ENCODE measurements at regions not wholly inside any gene's neighbourhood (a gene's known extent, or its start where the extent isn't known, plus 50 kb on each side); places are given as distances from the start of the nearest gene placed in this dataset.

GRCh38 chr16:74034862-74035261 is 261.8 kb upstream of the PSMD7 start:
- ATAC-seq (ENCODE audit: low read depth) (peak; percentile 56; the same call in 1 of the 2 replicates), DNase-seq (peak; percentile 11)
- no peak overlapping the region for H3K4me2 ChIP-seq (ENCODE audit: low read depth, low read length)
- H3K9me3 ChIP-seq (ENCODE audit: control insufficient read depth, insufficient read depth, low read length), result no peaks in the 10 kb centered on the region
- no peak overlapping the region for H4K8ac ChIP-seq (ENCODE audit: low read depth in 2 of 2, low read length in 2 of 2)
- BruUV-seq (replicated peaks), result no TSS peak
- H4K5ac ChIP-seq (ENCODE audit: low read depth, low read length), result no peak overlapping the region
- intact Hi-C loops (cut with micrococcal nuclease) (loop anchor here (10.0 kb wide), 3 partner anchors 1570 to 1910 kb away; no protein-coding TSS in a partner anchor), in situ Hi-C loops (cut with MboI; ENCODE audit: low sequenced_read_pairs) (no loop called here), dilution Hi-C loops (cut with HindIII; ENCODE audit: low sequenced_read_pairs, unreplicated experiment) (no loop called here)
- H4K20me1 ChIP-seq (ENCODE audit: insufficient read depth, low read length), result no peaks in the 10 kb centered on the region
- ChIA-PET CTCF (interaction anchor here (0.6 to 1.2 kb wide), 4 partner anchors 12 to 495 kb away, joined by 3 read pairs; no protein-coding TSS in a partner anchor), POLR2A (ENCODE audit: unreplicated experiment) (no interaction called here)
- no peaks in the 10 kb centered on the region for H3K79me1 ChIP-seq (ENCODE audit: low read depth in 1 of 2, low read length in 2 of 2)
- H2BK120ac ChIP-seq (ENCODE audit: low read depth, low read length), result no peak overlapping the region
- no peak overlapping the region for H2AFZ ChIP-seq (replicated peaks; ENCODE audit: low read length, poor library complexity)
- no peak overlapping the region for H3K23ac ChIP-seq (ENCODE audit: low read depth, low read length)
- H3K56ac ChIP-seq (ENCODE audit: extremely low read depth, insufficient read depth, low read length), result no peak overlapping the region
- H3K4ac ChIP-seq (ENCODE audit: low read depth, low read length), result no peak overlapping the region
- no peak overlapping the region for H3K18ac ChIP-seq (ENCODE audit: low read depth, low read length)
- no peak overlapping the region for H3K9ac ChIP-seq (ENCODE audit: low read depth, low read length)
- H2BK5ac ChIP-seq (ENCODE audit: low read depth, low read length, poor library complexity, severe bottlenecking), result no peak overlapping the region
- no peak overlapping the region for H2AK9ac ChIP-seq (replicated peaks; ENCODE audit: low read depth, low read length, poor library complexity)
- no peak overlapping the region for H4K91ac ChIP-seq (ENCODE audit: insufficient read depth, low read depth, low read length)
- H2BK20ac ChIP-seq (ENCODE audit: low read depth, low read length), result no peak overlapping the region
- TF ChIP-seq SMC3 (IDR thresholded peaks at IDR 0.05; ENCODE audit: low read depth, low read length), result 0 out of 2 replicates have a peak, but pooled peaks have one; percentile 22
- TF ChIP-seq NFE2L2 (IDR thresholded peaks at IDR 0.05; ENCODE audit: low read depth, low read length), result no peak
- TF ChIP-seq RAD21 (IDR thresholded peaks at IDR 0.05; ENCODE audit: low read length), result peak; percentile 37
- TF ChIP-seq CTCF (conservative IDR thresholded peaks at IDR 0.05; ENCODE audit: low read depth, low read length), result 0 out of 2 replicates have a peak, but pooled peaks have one; percentile 29
- TF ChIP-seq FOS (IDR thresholded peaks at IDR 0.05; ENCODE audit: low read depth, low read length), result no peak
- no peak for TF ChIP-seq RCOR1 (IDR thresholded peaks at IDR 0.05; ENCODE audit: insufficient replicate concordance, low read length)
- TF ChIP-seq BHLHE40 (IDR thresholded peaks at IDR 0.05; ENCODE audit: low read depth, low read length), result no peak
- no peak overlapping the region for H3K14ac ChIP-seq (replicated peaks; ENCODE audit: low read depth, low read length)
- no peaks in the 10 kb centered on the region for H3K4me1 ChIP-seq (ENCODE audit: control insufficient read depth, insufficient read depth, low read length)
- no peak overlapping the region for H3K4me3 ChIP-seq (ENCODE audit: insufficient read depth, low read depth, low read length)
- H3K27me3 ChIP-seq (ENCODE audit: control insufficient read depth, insufficient read depth, low read length), result no peaks in the 10 kb centered on the region; the same call in 1 of the 2 replicates
- no peak overlapping the region for H3K27ac ChIP-seq (ENCODE audit: insufficient read depth, low read length)
- no peaks in the 10 kb centered on the region for H3K9me1 ChIP-seq (ENCODE audit: insufficient read depth, low read length)
- H3K36me3 ChIP-seq (ENCODE audit: control insufficient read depth, insufficient read depth, low read length), result no peaks in the 10 kb centered on the region
- no peak overlapping the region for H2BK15ac ChIP-seq (ENCODE audit: low read depth, low read length)
- H2AK5ac ChIP-seq (ENCODE audit: low read depth, low read length), result no peak overlapping the region
- WGBS, 2 experiments (ENCODE audit: extremely low coverage in 2 of 2, insufficient read length in 1 of 2), result no CpG with 5 or more reads among the region's 4 CpGs
